T-helper 1 cell treated with Interleukin-12 subunit alpha and Interleukin-12 subunit beta and Interleukin-4 antibody, amounts not matched to agents 30 μg/mL and 1 μg/mL, for 36 hours (primary cell): ENCODE measurements at regions not wholly inside any gene's neighbourhood (a gene's known extent, or its start where the extent isn't known, plus 50 kb on each side); places are given as distances from the start of the nearest gene placed in this dataset.
"Not testable (repeated sequence)": the region's sequence is repeated elsewhere in the genome, so short reads cannot be mapped to it uniquely, and the experiment has no call there.

Experiments
- H3K27ac Mint-ChIP-seq: one replicate; pipeline ENCODE4 v1.8.0; 2021; ENCODE audit warnings: mild to moderate bottlenecking, mixed read lengths
- H3K27me3 Mint-ChIP-seq: one replicate; pipeline ENCODE4 v1.8.0; 2021; ENCODE audit warnings: low read depth, mixed read lengths
- H3K36me3 Mint-ChIP-seq: one replicate; pipeline ENCODE4 v1.8.0; 2021; ENCODE audit warnings: low read depth, mixed read lengths
- H3K4me1 Mint-ChIP-seq: one replicate; pipeline ENCODE4 v1.8.0; 2021; ENCODE audit warnings: low read depth, mixed read lengths
- H3K4me3 Mint-ChIP-seq: one replicate; pipeline ENCODE4 v1.8.0; 2021; ENCODE audit warnings: mild to moderate bottlenecking, moderate library complexity, mixed read lengths
- H3K9me3 Mint-ChIP-seq: one replicate; pipeline ENCODE4 v1.8.0; 2021; ENCODE audit warnings: mixed read lengths

DNA sequence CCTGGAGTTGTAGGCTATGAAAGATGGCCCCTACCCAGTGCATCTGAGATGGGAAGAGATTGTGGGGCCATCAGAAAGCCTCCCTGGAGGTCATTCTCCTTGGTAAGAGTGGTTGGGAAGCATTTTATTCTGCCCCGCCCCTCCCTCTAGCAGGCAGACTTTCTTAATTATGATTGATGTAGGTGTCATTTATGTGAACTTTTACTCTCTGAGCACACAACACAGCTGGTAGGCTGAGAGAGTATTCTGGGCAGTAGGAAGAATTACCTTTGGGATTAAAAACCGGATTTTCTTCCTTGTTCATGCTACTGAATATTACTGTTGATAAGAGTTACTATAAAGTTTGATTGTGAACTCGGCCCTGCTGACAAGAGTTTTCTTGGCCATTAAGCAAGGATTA, 266.8 kb downstream of the TTC6 start:
- no peaks in the 10 kb centered on the region for H3K9me3 Mint-ChIP-seq

DNA sequence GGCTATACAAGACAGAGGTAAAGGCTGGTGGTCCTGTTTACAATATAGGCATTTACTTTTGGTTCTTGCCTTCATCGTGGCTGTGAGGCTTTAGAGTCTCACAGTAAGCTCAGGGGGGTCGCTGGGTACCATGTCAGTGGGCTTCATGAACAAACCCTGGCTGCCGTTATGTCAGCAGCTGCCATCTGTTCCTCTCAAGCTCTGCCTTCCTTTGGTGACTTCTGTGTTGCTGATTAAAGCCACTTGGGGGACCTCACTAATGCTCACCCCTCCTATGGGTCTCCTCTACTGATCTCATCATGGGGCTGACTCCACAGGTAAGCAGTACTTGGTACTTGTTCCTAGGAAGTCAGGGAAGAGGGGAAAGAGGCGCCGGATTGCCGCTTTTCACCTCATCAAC, 268.7 kb downstream of the TTC6 start:
- Mint-ChIP-seq H3K4me3 (no peak overlapping the region), H3K36me3 (no peaks in the 10 kb centered on the region), H3K27me3 (no peaks in the 10 kb centered on the region), H3K4me1 (no peaks in the 10 kb centered on the region), H3K9me3 (no peaks in the 10 kb centered on the region), H3K27ac (no peak overlapping the region)

More for the DNA sequence above, 266.8 kb downstream of the TTC6 start:
- no peaks in the 10 kb centered on the region for H3K27me3 Mint-ChIP-seq
- no peak overlapping the region for H3K4me3 Mint-ChIP-seq
- no peaks in the 10 kb centered on the region for H3K36me3 Mint-ChIP-seq
- no peaks in the 10 kb centered on the region for H3K4me1 Mint-ChIP-seq
- no peak overlapping the region for H3K27ac Mint-ChIP-seq

DNA sequence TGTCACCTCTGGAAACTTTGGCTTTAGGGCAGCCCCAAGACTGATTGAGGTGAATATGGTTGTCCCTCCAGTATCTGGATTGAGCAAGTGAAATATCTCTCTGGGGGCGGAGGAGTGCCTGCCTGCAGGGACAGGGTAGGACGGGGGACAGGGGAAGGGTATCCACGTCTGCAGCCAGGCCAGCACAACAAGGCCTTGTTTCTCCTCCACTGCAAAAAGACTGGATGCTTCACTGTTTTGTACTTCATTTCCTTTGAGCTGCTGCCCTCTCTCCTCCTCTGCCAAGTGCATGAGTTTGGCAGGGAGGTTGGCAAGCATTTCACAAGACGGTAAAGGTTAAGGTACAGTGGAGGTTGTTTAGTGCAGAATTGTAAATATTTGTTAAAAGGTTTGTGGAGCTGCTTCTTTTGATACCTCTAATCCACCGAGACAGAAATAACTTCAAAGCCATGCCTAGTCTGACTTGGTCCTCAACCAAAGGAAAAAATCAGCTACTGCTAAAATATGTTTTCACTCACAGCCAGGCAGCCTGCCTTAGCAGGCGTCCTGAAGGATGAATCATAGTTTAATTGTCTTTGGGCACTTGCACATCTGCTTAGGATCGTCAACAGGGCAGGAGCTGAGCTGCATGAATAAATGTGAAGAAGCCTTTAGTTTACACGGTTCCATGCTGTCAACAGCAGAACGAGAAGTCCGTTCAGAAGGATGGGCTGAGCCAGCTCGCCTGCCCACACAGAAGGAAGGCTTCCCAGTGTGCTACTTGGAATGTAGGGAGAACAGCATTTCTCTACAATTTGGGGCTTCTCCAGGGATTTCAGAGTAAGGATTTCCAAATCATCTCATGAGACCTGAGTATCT, 269.7 kb downstream of the TTC6 start:
- no peak overlapping the region for H3K4me3 Mint-ChIP-seq
- H3K4me1 Mint-ChIP-seq, result no peaks in the 10 kb centered on the region
- H3K36me3 Mint-ChIP-seq, result no peaks in the 10 kb centered on the region
- no peaks in the 10 kb centered on the region for H3K9me3 Mint-ChIP-seq
- H3K27ac Mint-ChIP-seq, result no peak overlapping the region
- no peaks in the 10 kb centered on the region for H3K27me3 Mint-ChIP-seq

DNA sequence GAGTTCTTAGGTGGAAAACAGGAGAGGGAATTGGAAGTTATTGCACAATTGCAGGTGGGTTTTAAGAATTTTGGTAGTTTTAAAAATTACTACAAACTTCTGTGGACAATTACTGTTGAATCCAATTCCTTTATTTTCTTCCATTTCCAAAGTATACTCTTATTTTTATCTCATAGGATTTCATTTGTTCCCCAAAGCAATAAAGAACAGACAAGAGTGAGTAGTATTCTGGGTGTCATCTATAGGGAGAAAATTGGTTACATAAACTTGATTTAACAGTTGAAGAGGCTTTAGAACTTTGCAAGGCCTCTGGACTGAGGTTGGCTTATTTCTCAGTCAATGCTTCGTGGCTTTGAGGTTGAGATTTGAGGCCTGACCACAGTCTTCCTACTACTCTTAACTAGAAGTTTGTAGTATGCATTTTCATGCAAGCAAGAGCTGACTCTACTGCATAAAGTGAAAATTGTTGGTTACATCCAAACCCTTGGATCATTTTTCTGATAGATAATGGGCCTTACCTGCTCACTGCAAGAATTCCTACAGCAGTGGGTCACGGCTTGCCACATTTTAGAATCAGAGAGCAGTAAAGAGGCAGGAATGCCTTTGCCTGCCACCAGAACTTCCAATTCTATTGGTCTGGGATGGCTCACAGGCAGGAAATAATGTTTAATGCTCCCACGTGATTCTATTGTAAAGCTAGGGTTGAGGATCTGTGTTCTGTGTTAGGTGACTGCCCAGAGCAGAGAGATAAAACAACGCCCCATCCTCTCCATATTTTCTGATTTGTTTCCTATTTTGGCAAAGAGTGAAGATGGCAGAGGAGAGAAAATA, 270.5 kb downstream of the TTC6 start:
- no peak overlapping the region for H3K27ac Mint-ChIP-seq
- H3K9me3 Mint-ChIP-seq, result no peaks in the 10 kb centered on the region
- H3K36me3 Mint-ChIP-seq, result no peaks in the 10 kb centered on the region
- H3K4me3 Mint-ChIP-seq, result no peak overlapping the region
- no peaks in the 10 kb centered on the region for H3K27me3 Mint-ChIP-seq
- no peaks in the 10 kb centered on the region for H3K4me1 Mint-ChIP-seq

DNA sequence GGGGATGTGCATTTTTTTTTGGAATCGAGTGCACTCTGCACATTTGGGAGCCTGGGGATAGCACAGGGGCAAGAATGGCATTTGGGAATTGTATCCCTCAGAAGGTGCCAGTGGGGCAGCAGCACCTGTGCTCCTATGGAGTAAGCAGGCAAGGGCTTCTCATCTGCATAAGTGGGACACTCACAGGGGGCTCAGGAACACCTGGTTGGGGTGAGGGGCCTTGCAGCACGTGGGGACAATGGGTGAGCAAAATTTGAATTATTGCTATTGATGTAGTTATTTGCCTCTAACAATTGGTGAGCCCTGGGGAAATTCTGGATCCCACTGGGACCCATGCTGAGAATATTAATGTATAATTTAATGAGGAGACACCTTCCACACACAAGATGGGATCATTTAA, 274.2 kb downstream of the TTC6 start:
- Mint-ChIP-seq H3K27me3 (no peaks in the 10 kb centered on the region), H3K27ac (no peak overlapping the region)

DNA sequence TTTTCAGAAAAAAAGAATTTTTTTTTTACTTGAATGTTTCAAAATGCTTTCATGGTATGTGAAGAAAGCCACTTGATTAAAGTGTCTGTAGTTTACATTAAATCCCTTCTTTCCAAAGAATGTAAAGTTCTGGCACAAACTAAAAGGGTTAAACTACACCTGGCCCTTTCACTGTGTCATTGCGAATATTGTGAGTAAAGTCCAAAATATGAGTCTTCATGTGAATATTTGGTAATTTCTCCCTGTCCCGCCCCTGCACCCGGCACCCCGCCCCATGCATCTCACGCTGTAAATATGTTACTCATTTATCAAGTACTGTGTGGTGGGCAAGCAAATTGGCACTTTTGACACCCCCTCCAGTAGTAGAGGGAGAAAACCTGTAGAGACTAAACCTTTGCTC, 274.7 kb downstream of the TTC6 start:
- no peaks in the 10 kb centered on the region for H3K9me3 Mint-ChIP-seq
- H3K4me3 Mint-ChIP-seq, result no peak overlapping the region
- H3K27ac Mint-ChIP-seq, result no peak overlapping the region
- H3K27me3 Mint-ChIP-seq, result no peaks in the 10 kb centered on the region
- no peaks in the 10 kb centered on the region for H3K36me3 Mint-ChIP-seq
- peaks cover 6% of the 10 kb centered on the region for H3K4me1 Mint-ChIP-seq

More for the DNA sequence above, 274.2 kb downstream of the TTC6 start:
- H3K36me3 Mint-ChIP-seq, result no peaks in the 10 kb centered on the region
- H3K4me3 Mint-ChIP-seq, result no peak overlapping the region
- peaks cover 2% of the 10 kb centered on the region for H3K4me1 Mint-ChIP-seq
- no peaks in the 10 kb centered on the region for H3K9me3 Mint-ChIP-seq

DNA sequence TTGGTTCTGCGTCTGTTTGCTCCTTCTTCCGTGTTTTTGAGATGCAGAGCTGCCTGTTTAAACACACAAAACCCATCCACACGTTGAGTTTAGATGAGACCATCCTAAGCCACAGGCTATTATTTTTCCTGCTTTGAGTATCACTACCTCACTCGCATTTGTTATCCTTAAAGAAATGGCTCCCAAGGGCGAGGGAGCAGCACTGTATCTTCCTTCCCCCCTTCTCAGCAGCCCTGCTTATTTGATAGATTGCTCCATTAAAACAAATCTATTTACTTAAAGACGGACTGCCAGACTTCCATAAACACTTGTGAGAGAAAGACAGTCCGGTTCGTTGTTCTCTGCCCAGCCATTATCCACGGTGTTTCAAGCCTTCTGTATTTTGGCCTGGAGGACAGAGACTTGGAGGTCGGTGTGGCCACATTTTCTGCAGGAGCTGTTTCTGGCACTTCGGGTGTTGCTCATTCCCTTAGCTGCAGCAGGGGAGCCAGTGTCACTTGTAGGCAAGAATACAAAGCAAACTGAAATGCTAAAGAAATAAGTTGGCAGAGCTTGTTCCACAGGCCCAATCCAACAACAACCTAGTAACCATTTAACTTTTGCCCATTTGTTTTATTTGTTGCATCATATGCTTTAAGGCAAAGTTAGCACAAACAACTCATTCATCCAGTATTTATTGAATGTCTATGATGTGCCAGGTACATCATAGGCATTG, 275.4 kb downstream of the TTC6 start:
- H3K27ac Mint-ChIP-seq, result no peak overlapping the region
- peaks cover 6% of the 10 kb centered on the region for H3K4me1 Mint-ChIP-seq
- H3K27me3 Mint-ChIP-seq, result no peaks in the 10 kb centered on the region
- H3K36me3 Mint-ChIP-seq, result no peaks in the 10 kb centered on the region
- no peaks in the 10 kb centered on the region for H3K9me3 Mint-ChIP-seq
- H3K4me3 Mint-ChIP-seq, result no peak overlapping the region

DNA sequence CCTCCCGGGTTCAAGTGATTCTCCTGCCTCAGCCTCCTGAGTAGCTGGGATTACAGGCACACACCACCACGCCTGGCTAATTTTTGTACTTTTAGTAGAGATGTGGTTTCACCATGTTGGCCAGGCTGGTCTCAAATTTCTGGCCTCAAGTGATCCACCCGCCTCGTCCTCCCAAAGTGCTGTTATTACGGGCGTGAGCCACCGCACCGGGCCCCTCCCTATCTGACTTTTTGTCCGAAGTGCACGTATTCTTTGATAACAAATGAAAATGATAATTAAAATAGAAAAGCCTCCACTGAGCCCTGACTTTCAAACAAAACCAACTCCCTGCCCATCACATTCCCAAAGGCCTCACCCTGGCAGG, 278.6 kb downstream of the TTC6 start:
- H3K27me3 Mint-ChIP-seq, H3K36me3 Mint-ChIP-seq, H3K4me1 Mint-ChIP-seq, H3K27ac Mint-ChIP-seq, H3K4me3 Mint-ChIP-seq, H3K9me3 Mint-ChIP-seq: not testable (repeated sequence)

DNA sequence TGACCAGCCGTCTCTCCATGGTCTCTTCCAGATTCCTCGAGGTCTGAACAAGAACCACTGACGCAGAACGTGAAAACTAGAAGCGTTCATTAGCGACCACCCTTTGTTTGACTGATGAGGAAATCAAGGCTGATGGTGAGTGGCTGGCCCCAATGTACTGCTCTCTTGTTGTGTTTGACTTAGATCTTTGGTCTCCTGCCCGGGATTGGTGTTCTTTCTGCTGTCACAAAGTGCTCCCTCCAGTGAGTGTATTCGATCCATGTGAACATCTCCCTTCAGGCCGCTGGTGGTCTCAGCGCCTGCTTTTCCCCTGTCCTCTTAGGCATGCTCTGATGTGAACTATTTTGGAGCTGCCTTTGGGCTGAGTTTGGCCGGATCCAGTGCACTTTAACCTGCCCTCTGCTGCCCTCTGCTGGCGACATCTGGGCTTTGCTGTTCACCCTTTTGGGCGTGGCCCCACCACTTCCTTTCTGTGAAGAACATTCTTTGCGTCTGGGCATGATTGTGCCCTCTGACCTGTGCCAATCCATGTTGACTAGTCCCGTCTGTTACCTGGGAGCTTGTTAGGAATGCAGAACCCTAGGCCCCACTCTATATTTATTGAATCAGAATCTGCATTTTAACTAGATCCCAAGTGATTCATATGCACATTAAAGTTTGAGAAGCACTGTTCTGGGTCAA, 279.1 kb downstream of the TTC6 start:
- Mint-ChIP-seq H3K36me3 (no peaks in the 10 kb centered on the region), H3K9me3 (no peaks in the 10 kb centered on the region), H3K4me3 (no peak overlapping the region), H3K27me3 (no peaks in the 10 kb centered on the region), H3K27ac (peak overlapping the region; percentile 38), H3K4me1 (peaks cover 6% of the 10 kb centered on the region)

DNA sequence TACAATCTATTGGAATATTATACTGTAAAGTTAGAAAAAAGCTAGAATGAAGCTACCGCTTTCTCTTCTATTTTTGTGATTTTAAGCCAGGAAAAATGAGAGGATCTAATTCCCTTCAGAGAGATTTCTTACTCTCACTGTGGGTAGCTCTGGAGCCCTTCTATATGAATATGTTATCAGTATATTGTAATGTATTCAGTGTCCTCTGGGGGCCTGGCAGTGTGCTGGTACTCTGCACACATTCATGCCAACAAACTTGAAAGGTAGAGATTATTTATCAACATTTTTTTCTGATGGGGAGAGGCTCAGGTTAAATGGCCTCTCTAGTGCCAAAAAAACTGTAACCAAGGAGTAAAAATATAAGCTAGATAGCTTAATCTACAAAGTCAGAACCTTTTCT, 292.8 kb downstream of the TTC6 start:
- H3K36me3 Mint-ChIP-seq, result no peaks in the 10 kb centered on the region
- H3K27me3 Mint-ChIP-seq, result no peaks in the 10 kb centered on the region
- H3K9me3 Mint-ChIP-seq, result no peaks in the 10 kb centered on the region
- no peaks in the 10 kb centered on the region for H3K4me1 Mint-ChIP-seq
- no peak overlapping the region for H3K4me3 Mint-ChIP-seq
- H3K27ac Mint-ChIP-seq, result no peak overlapping the region

DNA sequence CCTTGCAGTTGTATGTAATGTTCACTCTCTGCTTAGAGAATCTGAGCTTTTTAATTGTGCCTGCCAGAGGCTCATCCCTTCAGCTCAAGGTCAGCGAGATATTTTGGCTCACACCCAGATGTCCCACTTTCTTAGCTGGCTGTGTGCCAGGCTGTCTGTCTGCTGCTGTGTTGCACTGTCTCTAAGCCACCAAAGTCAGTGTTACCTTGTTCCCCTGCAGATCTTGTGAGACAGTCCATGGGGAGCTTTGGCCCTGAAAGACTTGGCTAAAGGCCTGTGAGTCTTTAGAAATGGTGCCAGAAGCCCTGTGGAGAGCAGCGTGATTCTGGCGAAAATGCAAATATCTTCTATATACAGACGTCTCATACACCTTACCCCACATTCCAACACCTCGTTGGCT, 293.7 kb downstream of the TTC6 start:
- Mint-ChIP-seq H3K27ac (no peak overlapping the region), H3K4me1 (no peaks in the 10 kb centered on the region), H3K27me3 (no peaks in the 10 kb centered on the region), H3K36me3 (no peaks in the 10 kb centered on the region), H3K4me3 (no peak overlapping the region), H3K9me3 (no peaks in the 10 kb centered on the region)

DNA sequence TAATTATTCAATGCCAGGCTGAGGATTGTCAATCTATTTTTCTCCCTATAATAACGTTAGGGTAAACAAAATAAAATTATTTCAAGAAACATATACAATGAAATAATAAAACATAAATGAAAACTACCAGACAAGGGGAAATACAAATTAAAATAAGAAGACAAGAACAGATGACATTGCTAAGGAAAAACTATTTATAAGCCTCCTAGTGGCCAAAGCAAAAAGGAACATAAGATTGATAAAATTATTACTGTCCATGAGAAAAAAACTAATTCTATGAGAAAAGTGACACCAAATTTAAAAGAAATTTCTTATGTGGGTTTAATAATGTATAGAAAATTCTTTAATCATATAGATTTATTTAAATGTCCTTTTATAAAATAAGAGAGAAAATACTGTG, 294.7 kb downstream of the TTC6 start:
- Mint-ChIP-seq H3K27me3 (no peaks in the 10 kb centered on the region), H3K4me3 (no peak overlapping the region), H3K9me3 (no peaks in the 10 kb centered on the region), H3K4me1 (no peaks in the 10 kb centered on the region), H3K36me3 (no peaks in the 10 kb centered on the region), H3K27ac (no peak overlapping the region)

DNA sequence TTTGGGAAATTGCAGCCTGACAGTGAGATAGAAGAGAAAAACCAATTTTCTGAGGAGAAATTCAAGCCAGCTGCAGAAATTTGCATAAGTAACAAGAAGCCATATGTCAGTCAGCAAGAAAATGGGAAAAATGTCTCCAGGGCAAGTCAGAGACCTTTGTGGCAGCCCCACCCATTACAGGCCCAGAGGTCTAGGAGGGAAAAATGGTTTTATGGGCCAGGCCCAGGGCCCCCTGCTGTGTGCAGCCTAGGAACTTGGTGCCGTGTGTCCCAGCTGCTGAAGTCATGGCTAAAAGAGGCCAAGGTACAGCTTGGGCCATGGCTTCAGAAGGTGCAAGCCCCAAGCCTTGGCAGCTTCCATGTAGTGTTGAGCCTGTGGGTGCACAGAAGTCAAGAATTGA, 296.1 kb downstream of the TTC6 start:
- H3K9me3 Mint-ChIP-seq, H3K4me3 Mint-ChIP-seq, H3K36me3 Mint-ChIP-seq, H3K27ac Mint-ChIP-seq, H3K27me3 Mint-ChIP-seq, H3K4me1 Mint-ChIP-seq: not testable (repeated sequence)

DNA sequence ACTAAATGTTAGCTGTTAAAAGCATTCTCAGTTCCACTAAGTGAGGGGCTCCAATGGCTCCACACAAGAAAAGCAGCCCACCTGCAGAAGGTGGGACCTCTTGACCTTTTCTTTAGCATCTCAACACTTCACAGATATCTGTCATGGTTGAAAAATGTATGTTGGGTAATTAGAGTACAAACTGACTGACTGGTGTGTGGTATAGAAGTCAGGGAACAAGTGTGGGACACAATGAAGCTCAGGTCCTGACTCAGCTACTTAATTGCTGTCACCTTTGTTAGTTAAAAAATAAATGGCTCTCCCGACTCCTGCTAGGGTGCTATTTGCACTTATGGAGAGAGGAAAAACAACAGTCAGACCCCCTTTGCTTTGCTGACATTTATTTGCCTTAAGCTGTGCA, 299.0 kb downstream of the TTC6 start:
- Mint-ChIP-seq H3K4me1 (no peaks in the 10 kb centered on the region), H3K27me3 (no peaks in the 10 kb centered on the region), H3K27ac (no peak overlapping the region), H3K4me3 (no peak overlapping the region), H3K36me3 (no peaks in the 10 kb centered on the region), H3K9me3 (no peaks in the 10 kb centered on the region)
